Keratinocyte (primary cell): ENCODE measurements at regions not wholly inside any gene's neighbourhood (a gene's known extent, or its start where the extent isn't known, plus 50 kb on each side); places are given as distances from the start of the nearest gene placed in this dataset.

ENCODE experiments used
- DNase-seq: peaks from one replicate; pipeline ENCODE4 v3.0.0-alpha.2; 2011; ENCODE audit warnings: low read depth, missing footprints, low spot score
- FAIRE-seq: peaks from 2 replicates; lab custom pipeline; 2011; peaks lifted over from hg19 to GRCh38; lab: Jason Lieb, UNC
- H2AFZ ChIP-seq: 2 replicates; pipeline ENCODE4 v1.6.0; 2012; ENCODE audit warnings: low read length, control low read depth, inconsistent platforms; ENCODE audit not compliant: control insufficient read depth
- H3K27ac ChIP-seq: 2 replicates; pipeline ENCODE4 v1.5.1; 2011; ENCODE audit warnings: low read length; ENCODE audit not compliant: control insufficient read depth, insufficient read depth
- H3K27me3 ChIP-seq: 3 replicates; pipeline ENCODE4 v1.6.0; 2011; ENCODE audit warnings: low read length; ENCODE audit not compliant: control insufficient read depth, insufficient read depth; ENCODE audit errors: extremely low read depth
- H3K36me3 ChIP-seq, 2 experiments: 2 replicates in 1 of 2; 3 replicates in 1 of 2; pipeline ENCODE4 v1.5.1; 2011; ENCODE audit warnings: low read length in 2 of 2, mild to moderate bottlenecking in 1 of 2; ENCODE audit not compliant: control insufficient read depth in 2 of 2, insufficient read depth in 2 of 2; ENCODE audit errors: extremely low read depth in 1 of 2
- H3K4me1 ChIP-seq: 3 replicates; pipeline ENCODE4 v1.5.1; 2011; ENCODE audit warnings: low read length; ENCODE audit not compliant: control insufficient read depth, insufficient read depth; ENCODE audit errors: extremely low read depth
- H3K4me2 ChIP-seq: 3 replicates; pipeline ENCODE4 v1.6.0; 2011; ENCODE audit warnings: low read depth, low read length; ENCODE audit not compliant: control insufficient read depth, insufficient read depth; ENCODE audit errors: extremely low read depth
- H3K4me3 ChIP-seq, 3 experiments: fragments of 200-600 bp in 1 of 3; sonication (generic) in 1 of 3; 2 replicates in 2 of 3; 3 replicates in 1 of 3; pipeline ENCODE4 v1.5.1; 2011 to 2016; ENCODE audit warnings: low read length in 3 of 3, mild to moderate bottlenecking in 3 of 3, control low read depth in 2 of 3, inconsistent platforms in 1 of 3, low read depth in 1 of 3, mixed read lengths in 1 of 3, mixed run types in 1 of 3, moderate library complexity in 1 of 3; ENCODE audit not compliant: control insufficient read depth in 2 of 3, insufficient read depth in 2 of 3; ENCODE audit errors: extremely low read depth in 1 of 3
- H3K79me2 ChIP-seq: 2 replicates; pipeline ENCODE4 v1.6.0; 2012; ENCODE audit warnings: low read length; ENCODE audit not compliant: control insufficient read depth, insufficient read depth
- H3K9ac ChIP-seq: 3 replicates; pipeline ENCODE4 v1.6.0; 2011; ENCODE audit warnings: low read length; ENCODE audit not compliant: control insufficient read depth, insufficient read depth; ENCODE audit errors: extremely low read depth
- H3K9me1 ChIP-seq: 3 replicates; pipeline ENCODE4 v1.6.0; 2011; ENCODE audit warnings: low read length; ENCODE audit not compliant: control insufficient read depth, insufficient read depth; ENCODE audit errors: extremely low read depth
- H3K9me3 ChIP-seq: 2 replicates; pipeline ENCODE4 v1.5.1; 2012; ENCODE audit warnings: low read depth, low read length; ENCODE audit not compliant: control insufficient read depth
- H4K20me1 ChIP-seq: 3 replicates; pipeline ENCODE4 v1.6.0; 2011; ENCODE audit warnings: low read length; ENCODE audit not compliant: control insufficient read depth, insufficient read depth; ENCODE audit errors: extremely low read depth
- EZH2 ChIP-seq: IDR thresholded peaks from one replicate; pipeline ENCODE4 v1.6.1; 2012; ENCODE audit warnings: inconsistent platforms, mild to moderate bottlenecking, low read length, moderate library complexity
- dilution Hi-C: fragments of 300-500 bp; cut with MboI; formaldehyde crosslinking; loops from one replicate; pipeline ENCODE4 v1.7.0; 2020; ENCODE audit warnings: low sequenced_read_pairs; ENCODE audit not compliant: extremely low pct_ligation_motif_present
- TF ChIP-seq, protein P1 (sequence below), 3 experiments: IDR thresholded peaks in 1 of 3; conservative IDR thresholded peaks in 1 of 3; optimal IDR thresholded peaks in 1 of 3; 2 replicates in 2 of 3; 3 replicates in 1 of 3; pipeline versions ENCODE3 to v1.5.1; 2011; ENCODE audit warnings: low read length in 3 of 3, mild to moderate bottlenecking in 3 of 3, moderate library complexity in 2 of 3, control low read depth in 1 of 3, inconsistent platforms in 1 of 3; ENCODE audit not compliant: insufficient read depth in 2 of 3; ENCODE audit errors: extremely low read depth in 1 of 3

DNA sequence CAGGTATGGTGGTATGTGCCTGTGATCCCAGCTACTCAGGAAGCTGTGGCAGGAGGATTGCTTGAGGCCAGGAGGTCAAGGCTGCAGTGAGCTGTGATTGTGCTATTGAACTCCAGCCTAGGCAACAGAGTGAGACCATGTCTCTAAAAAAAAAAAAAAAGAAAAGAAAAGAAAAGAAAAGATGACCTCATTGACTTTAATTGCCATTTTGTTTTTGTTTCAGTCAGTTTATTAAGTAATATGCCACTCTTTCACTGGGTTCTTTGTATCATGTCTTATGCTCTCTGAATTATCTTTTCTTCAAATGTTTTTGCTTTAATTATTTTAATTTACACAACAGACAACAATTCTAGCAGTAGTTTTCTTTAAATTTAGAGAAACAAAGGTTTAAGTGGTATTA lies 293.8 kb downstream of the TSHZ3 start:
- Histone ChIP-seq H3K36me3 (no peaks in the 10 kb centered on the region), H3K4me2 (no peak overlapping the region), H3K9ac (no peak overlapping the region), H3K79me2 (no peaks in the 10 kb centered on the region), H3K27me3 (no peaks in the 10 kb centered on the region), H4K20me1 (no peaks in the 10 kb centered on the region), H3K9me3 (no peaks in the 10 kb centered on the region), H3K4me1 (no peaks in the 10 kb centered on the region), H3K4me3 (no peak overlapping the region), H3K9me1 (no peaks in the 10 kb centered on the region), H2AFZ (no peak overlapping the region), H3K27ac (no peak overlapping the region)
- no peak for TF ChIP-seq EZH2
- TF ChIP-seq, protein P1, sequence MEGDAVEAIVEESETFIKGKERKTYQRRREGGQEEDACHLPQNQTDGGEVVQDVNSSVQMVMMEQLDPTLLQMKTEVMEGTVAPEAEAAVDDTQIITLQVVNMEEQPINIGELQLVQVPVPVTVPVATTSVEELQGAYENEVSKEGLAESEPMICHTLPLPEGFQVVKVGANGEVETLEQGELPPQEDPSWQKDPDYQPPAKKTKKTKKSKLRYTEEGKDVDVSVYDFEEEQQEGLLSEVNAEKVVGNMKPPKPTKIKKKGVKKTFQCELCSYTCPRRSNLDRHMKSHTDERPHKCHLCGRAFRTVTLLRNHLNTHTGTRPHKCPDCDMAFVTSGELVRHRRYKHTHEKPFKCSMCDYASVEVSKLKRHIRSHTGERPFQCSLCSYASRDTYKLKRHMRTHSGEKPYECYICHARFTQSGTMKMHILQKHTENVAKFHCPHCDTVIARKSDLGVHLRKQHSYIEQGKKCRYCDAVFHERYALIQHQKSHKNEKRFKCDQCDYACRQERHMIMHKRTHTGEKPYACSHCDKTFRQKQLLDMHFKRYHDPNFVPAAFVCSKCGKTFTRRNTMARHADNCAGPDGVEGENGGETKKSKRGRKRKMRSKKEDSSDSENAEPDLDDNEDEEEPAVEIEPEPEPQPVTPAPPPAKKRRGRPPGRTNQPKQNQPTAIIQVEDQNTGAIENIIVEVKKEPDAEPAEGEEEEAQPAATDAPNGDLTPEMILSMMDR (optimal IDR thresholded peaks at IDR 0.05 in 1 of 3, IDR thresholded peaks at IDR 0.05 in 1 of 3, conservative IDR thresholded peaks at IDR 0.05 in 1 of 3; ENCODE audit: extremely low read depth in 1 of 3, insufficient read depth in 2 of 3, low read length in 3 of 3) = no peak
- dilution Hi-C loops = loop anchor here (5.0 kb wide), 1 partner anchor 37 kb away; no protein-coding TSS in a partner anchor
- no peak for FAIRE-seq
- DNase-seq = no peak

DNA sequence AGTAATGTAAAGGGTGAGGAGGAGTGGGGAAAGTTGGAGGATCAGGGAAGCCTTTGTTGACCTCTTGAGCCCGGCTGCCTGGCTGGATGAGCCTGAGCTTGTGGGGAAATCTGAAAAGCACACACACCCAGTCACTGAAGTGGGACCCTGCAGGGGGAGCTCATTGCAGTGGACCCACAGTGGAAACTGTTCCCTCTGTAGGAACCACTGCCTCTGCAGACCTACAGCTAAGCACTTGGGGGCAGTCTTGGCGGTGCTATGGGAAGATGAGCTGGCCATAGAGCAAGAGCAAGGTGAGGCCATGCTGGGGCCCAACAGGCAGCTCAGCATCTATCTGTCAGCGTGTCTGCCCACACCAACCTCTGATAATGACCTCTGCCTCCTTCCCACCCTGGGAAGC lies 294.8 kb downstream of the TSHZ3 start:
- H3K36me3 ChIP-seq = no peaks in the 10 kb centered on the region
- H2AFZ ChIP-seq = no peak overlapping the region
- FAIRE-seq (peak; percentile 87), DNase-seq (no peak)
- no peaks in the 10 kb centered on the region for H4K20me1 ChIP-seq
- no peak overlapping the region for H3K4me3 ChIP-seq
- no peak overlapping the region for H3K9ac ChIP-seq
- H3K79me2 ChIP-seq = no peaks in the 10 kb centered on the region
- H3K4me1 ChIP-seq = no peaks in the 10 kb centered on the region
- TF ChIP-seq EZH2 = no peak
- TF ChIP-seq, protein P1 (optimal IDR thresholded peaks at IDR 0.05 in 1 of 3, IDR thresholded peaks at IDR 0.05 in 1 of 3, conservative IDR thresholded peaks at IDR 0.05 in 1 of 3; ENCODE audit: extremely low read depth in 1 of 3, insufficient read depth in 2 of 3, low read length in 3 of 3) = peak; percentile 79 to 97 (median 83)
- no peaks in the 10 kb centered on the region for H3K27me3 ChIP-seq
- H3K9me1 ChIP-seq = no peaks in the 10 kb centered on the region
- no peak overlapping the region for H3K27ac ChIP-seq
- no peak overlapping the region for H3K4me2 ChIP-seq
- H3K9me3 ChIP-seq = no peaks in the 10 kb centered on the region
- dilution Hi-C loops = no loop called here
